ENCODE measurements at regions not wholly inside any gene's neighbourhood (a gene's known extent, or its start where the extent isn't known, plus 50 kb on each side); places are given as distances from the start of the nearest gene placed in this dataset.

- TF ChIP-seq, protein P1, sequence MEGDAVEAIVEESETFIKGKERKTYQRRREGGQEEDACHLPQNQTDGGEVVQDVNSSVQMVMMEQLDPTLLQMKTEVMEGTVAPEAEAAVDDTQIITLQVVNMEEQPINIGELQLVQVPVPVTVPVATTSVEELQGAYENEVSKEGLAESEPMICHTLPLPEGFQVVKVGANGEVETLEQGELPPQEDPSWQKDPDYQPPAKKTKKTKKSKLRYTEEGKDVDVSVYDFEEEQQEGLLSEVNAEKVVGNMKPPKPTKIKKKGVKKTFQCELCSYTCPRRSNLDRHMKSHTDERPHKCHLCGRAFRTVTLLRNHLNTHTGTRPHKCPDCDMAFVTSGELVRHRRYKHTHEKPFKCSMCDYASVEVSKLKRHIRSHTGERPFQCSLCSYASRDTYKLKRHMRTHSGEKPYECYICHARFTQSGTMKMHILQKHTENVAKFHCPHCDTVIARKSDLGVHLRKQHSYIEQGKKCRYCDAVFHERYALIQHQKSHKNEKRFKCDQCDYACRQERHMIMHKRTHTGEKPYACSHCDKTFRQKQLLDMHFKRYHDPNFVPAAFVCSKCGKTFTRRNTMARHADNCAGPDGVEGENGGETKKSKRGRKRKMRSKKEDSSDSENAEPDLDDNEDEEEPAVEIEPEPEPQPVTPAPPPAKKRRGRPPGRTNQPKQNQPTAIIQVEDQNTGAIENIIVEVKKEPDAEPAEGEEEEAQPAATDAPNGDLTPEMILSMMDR (conservative IDR thresholded peaks at IDR 0.05; ENCODE audit: low read length) = no peak
- TF ChIP-seq EZH2phosphoT487 (IDR thresholded peaks at IDR 0.05; ENCODE audit: borderline replicate concordance, low read depth, low read length) = no peak
These were observed 384.7 kb upstream of the ZNF462 start for GRCh38 chr9:106478312-106478711.
